Endothelial cell of umbilical vein (primary cell): ENCODE measurements at regions not wholly inside any gene's neighbourhood (a gene's known extent, or its start where the extent isn't known, plus 50 kb on each side); places are given as distances from the start of the nearest gene placed in this dataset.

Experiments used
- BruUV-seq: library from RNA; stranded (reverse); fragments of 400-500 nt; replicated peaks from 2 replicates; lab custom pipeline; 2021; lab: Mats Ljungman, UMichigan
- CTCF ChIA-PET: fragments of 300-600, 350-600 bp; sonication (Branson Sonifier 250); formaldehyde crosslinking; loops from one replicate; lab custom pipeline; 2021; ENCODE audit warnings: antibody characterized with exemption, inconsistent platforms; lab: Charles Lee
- POLR2A ChIA-PET: fragments of 300-600, 350-600 bp; sonication (Branson Sonifier 250); formaldehyde crosslinking; loops from one replicate; lab custom pipeline; 2021; ENCODE audit warnings: antibody characterized with exemption, inconsistent platforms; lab: Charles Lee
- DNase-seq: peaks from one replicate; pipeline ENCODE4 v3.0.0-alpha.2; 2011; ENCODE audit warnings: low read depth, low spot score
- FAIRE-seq: peaks from 2 replicates; lab custom pipeline; 2011; peaks lifted over from hg19 to GRCh38; lab: Jason Lieb, UNC
- H2AFZ ChIP-seq: 2 replicates; pipeline ENCODE4 v1.6.0; 2012; ENCODE audit warnings: low read depth, low read length, control low read depth, inconsistent platforms
- H3K27ac ChIP-seq: 2 replicates; pipeline ENCODE4 v1.5.1; 2011; ENCODE audit warnings: low read depth, mild to moderate bottlenecking, control low read depth, low read length, moderate library complexity; ENCODE audit not compliant: insufficient read depth
- H3K27me3 ChIP-seq, 2 experiments: 2 replicates each; pipeline versions ENCODE4 v1.6.0 to v1.6.1; 2011; ENCODE audit warnings: low read length in 2 of 2, mixed read lengths in 1 of 2; ENCODE audit not compliant: control insufficient read depth in 2 of 2, insufficient read depth in 2 of 2
- H3K36me3 ChIP-seq, 2 experiments: 2 replicates in 1 of 2; 3 replicates in 1 of 2; pipeline ENCODE4 v1.5.1; 2011; ENCODE audit warnings: low read length in 2 of 2, mild to moderate bottlenecking in 1 of 2, moderate library complexity in 1 of 2; ENCODE audit not compliant: control insufficient read depth in 2 of 2, insufficient read depth in 2 of 2; ENCODE audit errors: extremely low read depth in 1 of 2
- H3K4me1 ChIP-seq: 3 replicates; pipeline ENCODE4 v1.5.1; 2011; ENCODE audit warnings: mild to moderate bottlenecking, low read length; ENCODE audit not compliant: control insufficient read depth, insufficient read depth; ENCODE audit errors: extremely low read depth
- H3K4me2 ChIP-seq: 2 replicates; pipeline ENCODE4 v1.6.1; 2011; ENCODE audit warnings: low read length, control low read depth, mixed read lengths; ENCODE audit not compliant: insufficient read depth
- H3K4me3 ChIP-seq, 3 experiments: fragments of 200-600 bp in 1 of 3; sonication (generic), shearing (Covaris generic) in 1 of 3; replicated peaks in 1 of 3; 2 replicates each; pipeline ENCODE4 v1.5.1; 2011 to 2016; ENCODE audit warnings: control low read depth in 3 of 3, low read length in 3 of 3, mild to moderate bottlenecking in 2 of 3, inconsistent platforms in 1 of 3, low read depth in 1 of 3, moderate library complexity in 1 of 3; ENCODE audit not compliant: insufficient read depth in 1 of 3
- H3K79me2 ChIP-seq: 2 replicates; pipeline ENCODE4 v1.6.0; 2012; ENCODE audit warnings: low read length, inconsistent platforms; ENCODE audit not compliant: control insufficient read depth, insufficient read depth
- H3K9ac ChIP-seq: replicated peaks from 2 replicates; pipeline ENCODE3; 2011; ENCODE audit warnings: low read length, control low read depth; ENCODE audit not compliant: insufficient read depth; ENCODE audit errors: extremely low read depth
- H3K9me1 ChIP-seq: replicated peaks from 3 replicates; pipeline ENCODE4 v1.6.0; 2011; ENCODE audit warnings: mild to moderate bottlenecking, low read length; ENCODE audit not compliant: control insufficient read depth, insufficient read depth; ENCODE audit errors: extremely low read depth
- H3K9me3 ChIP-seq: replicated peaks from 2 replicates; pipeline ENCODE4 v1.5.1; 2012; ENCODE audit warnings: low read length, inconsistent platforms; ENCODE audit not compliant: control insufficient read depth, insufficient read depth
- H4K20me1 ChIP-seq: replicated peaks from 2 replicates; pipeline ENCODE3; 2011; ENCODE audit warnings: mild to moderate bottlenecking, low read length; ENCODE audit not compliant: control insufficient read depth, insufficient read depth; ENCODE audit errors: extremely low read depth
- EZH2 ChIP-seq: IDR thresholded peaks from 2 replicates; pipeline ENCODE4 v1.6.1; 2012; ENCODE audit warnings: borderline replicate concordance, low read depth, mild to moderate bottlenecking, moderate library complexity, low read length, inconsistent platforms; ENCODE audit not compliant: severe bottlenecking
- GATA2 ChIP-seq: IDR thresholded peaks from 2 replicates; pipeline ENCODE4 v1.7.0; 2011; ENCODE audit warnings: low read depth, mild to moderate bottlenecking, moderate library complexity, mixed read lengths, low read length; ENCODE audit not compliant: insufficient read length, insufficient read depth
- JUN ChIP-seq: IDR thresholded peaks from 2 replicates; pipeline ENCODE4 v1.6.1; 2011; ENCODE audit warnings: borderline replicate concordance, low read depth; ENCODE audit not compliant: insufficient read length, insufficient read depth
- MAX ChIP-seq: IDR thresholded peaks from 2 replicates; pipeline ENCODE4 v1.6.1; 2011; ENCODE audit not compliant: insufficient read depth, insufficient read length
- MYC ChIP-seq: IDR thresholded peaks from one replicate; pipeline ENCODE4 v1.6.1; 2011; ENCODE audit warnings: mild to moderate bottlenecking, low read depth, low read length
- POLR2AphosphoS5 ChIP-seq: IDR thresholded peaks from 2 replicates; pipeline ENCODE4 v1.6.1; 2012; ENCODE audit warnings: low read depth, mild to moderate bottlenecking, control low read depth, low read length, moderate library complexity; ENCODE audit not compliant: insufficient read depth
- dilution Hi-C: fragments of 300-500 bp; cut with MboI; formaldehyde crosslinking; loops from one replicate; pipeline ENCODE4 v1.15.0; 2019; ENCODE audit warnings: low sequenced_read_pairs; ENCODE audit not compliant: extremely low pct_ligation_motif_present
- intact Hi-C: fragments of 100-400 bp; cut with micrococcal nuclease; formaldehyde crosslinking; loops from one replicate; pipeline ENCODE4 v1.10.0; 2022
- TF ChIP-seq, protein P1 (sequence below), 2 donors: IDR thresholded peaks; 1 replicate in 1 of 2; 2 replicates in 1 of 2; pipeline ENCODE4 v1.5.1; 2011; ENCODE audit warnings: low read length in 2 of 2, mild to moderate bottlenecking in 2 of 2, moderate library complexity in 2 of 2, control low read depth in 1 of 2, inconsistent platforms in 1 of 2, low read depth in 1 of 2; ENCODE audit not compliant: insufficient read depth in 1 of 2; ENCODE audit errors: extremely low read depth in 1 of 2

GRCh38 chr10:90314718-90315117 lies 543.1 kb downstream of the HTR7 start:
- H3K4me1 ChIP-seq, result peaks cover 38% of the 10 kb centered on the region
- DNase-seq, result no peak
- H3K79me2 ChIP-seq, result no peaks in the 10 kb centered on the region
- no peak for TF ChIP-seq MAX
- TF ChIP-seq GATA2, result no peak
- TF ChIP-seq, protein P1, sequence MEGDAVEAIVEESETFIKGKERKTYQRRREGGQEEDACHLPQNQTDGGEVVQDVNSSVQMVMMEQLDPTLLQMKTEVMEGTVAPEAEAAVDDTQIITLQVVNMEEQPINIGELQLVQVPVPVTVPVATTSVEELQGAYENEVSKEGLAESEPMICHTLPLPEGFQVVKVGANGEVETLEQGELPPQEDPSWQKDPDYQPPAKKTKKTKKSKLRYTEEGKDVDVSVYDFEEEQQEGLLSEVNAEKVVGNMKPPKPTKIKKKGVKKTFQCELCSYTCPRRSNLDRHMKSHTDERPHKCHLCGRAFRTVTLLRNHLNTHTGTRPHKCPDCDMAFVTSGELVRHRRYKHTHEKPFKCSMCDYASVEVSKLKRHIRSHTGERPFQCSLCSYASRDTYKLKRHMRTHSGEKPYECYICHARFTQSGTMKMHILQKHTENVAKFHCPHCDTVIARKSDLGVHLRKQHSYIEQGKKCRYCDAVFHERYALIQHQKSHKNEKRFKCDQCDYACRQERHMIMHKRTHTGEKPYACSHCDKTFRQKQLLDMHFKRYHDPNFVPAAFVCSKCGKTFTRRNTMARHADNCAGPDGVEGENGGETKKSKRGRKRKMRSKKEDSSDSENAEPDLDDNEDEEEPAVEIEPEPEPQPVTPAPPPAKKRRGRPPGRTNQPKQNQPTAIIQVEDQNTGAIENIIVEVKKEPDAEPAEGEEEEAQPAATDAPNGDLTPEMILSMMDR (IDR thresholded peaks at IDR 0.05; ENCODE audit: extremely low read depth in 1 of 2, insufficient read depth in 1 of 2, low read depth in 1 of 2, low read length in 2 of 2), result no peak
- no peaks in the 10 kb centered on the region for H3K36me3 ChIP-seq
- no peaks in the 10 kb centered on the region for H3K27me3 ChIP-seq
- no peaks in the 10 kb centered on the region for H3K9me1 ChIP-seq
- ChIA-PET POLR2A (no interaction called here), CTCF (interaction anchor here (1.1 to 1.3 kb wide), 2 partner anchors 26 to 166 kb away, joined by 3 to 4 read pairs; no protein-coding TSS in a partner anchor)
- H3K27ac ChIP-seq, result no peak overlapping the region
- no TSS peak for BruUV-seq
- no peak overlapping the region for H3K9ac ChIP-seq
- intact Hi-C loops, result loop anchor here (1.0 to 2.0 kb wide), 2 partner anchors 8 to 210 kb away; no protein-coding TSS in a partner anchor
- dilution Hi-C loops, result no loop called here
- H3K9me3 ChIP-seq, result no peaks in the 10 kb centered on the region
- H3K4me2 ChIP-seq, result peak overlapping the region; percentile 70
- no peak overlapping the region for H2AFZ ChIP-seq
- no peak overlapping the region for H3K4me3 ChIP-seq
- no peaks in the 10 kb centered on the region for H4K20me1 ChIP-seq
- no peak for FAIRE-seq

DNA sequence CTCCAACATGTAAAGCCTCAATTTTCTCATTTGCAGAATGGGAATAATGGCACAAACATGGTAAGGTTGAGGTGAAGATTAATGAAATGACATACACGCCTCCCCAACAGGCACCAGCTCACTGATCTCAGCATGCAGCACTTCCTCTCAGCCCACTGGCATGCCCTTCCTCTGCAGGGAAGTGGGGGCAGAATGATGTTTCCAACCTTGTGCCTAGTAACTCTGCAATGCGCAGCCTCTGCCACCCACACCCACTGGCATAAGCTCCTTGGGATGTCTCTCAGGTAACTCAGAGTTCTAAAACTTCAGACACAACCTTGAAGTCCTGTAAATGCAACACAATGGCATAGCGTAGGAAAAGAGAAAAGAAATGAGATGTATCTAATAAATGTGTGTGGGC lies 540.7 kb downstream of the HTR7 start:
- DNase-seq, result no peak
- H3K4me2 ChIP-seq, result no peak overlapping the region
- H3K27me3 ChIP-seq, result no peaks in the 10 kb centered on the region
- TF ChIP-seq EZH2 (no peak), MYC (no peak), POLR2AphosphoS5 (no peak), JUN (no peak), MAX (no peak), GATA2 (no peak)
- TF ChIP-seq, protein P1 (IDR thresholded peaks at IDR 0.05; ENCODE audit: extremely low read depth in 1 of 2, insufficient read depth in 1 of 2, low read depth in 1 of 2, low read length in 2 of 2), result no peak
- dilution Hi-C loops, result no loop called here
- no peak overlapping the region for H3K9ac ChIP-seq
- no peak overlapping the region for H2AFZ ChIP-seq
- no peak overlapping the region for H3K4me3 ChIP-seq
- FAIRE-seq, result no peak
- no peak overlapping the region for H3K27ac ChIP-seq
- H3K9me3 ChIP-seq, result no peaks in the 10 kb centered on the region
- H3K36me3 ChIP-seq, result no peaks in the 10 kb centered on the region
- BruUV-seq, result no TSS peak
- H3K4me1 ChIP-seq, result peaks cover 38% of the 10 kb centered on the region
- ChIA-PET POLR2A (no interaction called here), CTCF (no interaction called here)
- H4K20me1 ChIP-seq, result no peaks in the 10 kb centered on the region
- no peaks in the 10 kb centered on the region for H3K79me2 ChIP-seq
- H3K9me1 ChIP-seq, result no peaks in the 10 kb centered on the region
- intact Hi-C loops, result no loop called here
